H54 (cell line): ENCODE measurements at regions not wholly inside any gene's neighbourhood (a gene's known extent, or its start where the extent isn't known, plus 50 kb on each side); places are given as distances from the start of the nearest gene placed in this dataset.
"Not testable (repeated sequence)": the region's sequence is repeated elsewhere in the genome, so short reads cannot be mapped to it uniquely, and the experiment has no call there.

Source experiments
- DNase-seq: peaks from one replicate; pipeline ENCODE4 v3.0.0; 2011; ENCODE audit warnings: low spot score, mixed read lengths; ENCODE audit not compliant: insufficient read length
- FAIRE-seq: peaks from 3 replicates; lab custom pipeline; 2011; peaks lifted over from hg19 to GRCh38; lab: Jason Lieb, UNC
- POLR2A ChIP-seq: IDR thresholded peaks from 2 replicates; pipeline ENCODE4 v1.6.1; 2011; ENCODE audit warnings: low read depth, mild to moderate bottlenecking, low read length

GRCh38 chr14:55837467-55837866 lies 257.5 kb downstream of the KTN1 start:
- no peak for DNase-seq
- TF ChIP-seq POLR2A = no peak
- no peak for FAIRE-seq

- no peak for FAIRE-seq
- no peak for DNase-seq
- TF ChIP-seq POLR2A = no peak
Measured at GRCh38 chr14:55838529-55839052, 258.6 kb downstream of the KTN1 start.

- FAIRE-seq, DNase-seq: not testable (repeated sequence)
Measured at GRCh38 chr14:55839301-55839947, 259.4 kb downstream of the KTN1 start.

GRCh38 chr14:55840821-55841220 lies 260.8 kb downstream of the KTN1 start:
- FAIRE-seq (no peak), DNase-seq (no peak)
- no peak for TF ChIP-seq POLR2A

GRCh38 chr14:55841625-55842024 lies 261.6 kb downstream of the KTN1 start:
- TF ChIP-seq POLR2A = no peak
- FAIRE-seq (no peak), DNase-seq (no peak)

GRCh38 chr14:55843718-55844403 lies 263.9 kb downstream of the KTN1 start:
- TF ChIP-seq POLR2A = no peak
- FAIRE-seq (no peak), DNase-seq (no peak)

- DNase-seq (no peak), FAIRE-seq (no peak)
- no peak for TF ChIP-seq POLR2A
Measured at GRCh38 chr14:55845963-55846825, 266.2 kb downstream of the KTN1 start.

GRCh38 chr14:55846826-55847446 lies 266.9 kb downstream of the KTN1 start:
- FAIRE-seq (no peak), DNase-seq (no peak)
- no peak for TF ChIP-seq POLR2A

GRCh38 chr14:55847766-55848165 lies 267.8 kb downstream of the KTN1 start:
- no peak for TF ChIP-seq POLR2A
- FAIRE-seq (no peak), DNase-seq (no peak)

GRCh38 chr14:55848964-55849363 lies 269.0 kb downstream of the KTN1 start:
- no peak for FAIRE-seq

GRCh38 chr14:55849833-55850232 lies 268.4 kb upstream of the PELI2 start:
- no peak for DNase-seq
- TF ChIP-seq POLR2A = no peak
- FAIRE-seq = no peak

More at GRCh38 chr14:55848964-55849363, 269.0 kb downstream of the KTN1 start:
- no peak for DNase-seq
- no peak for TF ChIP-seq POLR2A

GRCh38 chr14:55850825-55851241 lies 267.4 kb upstream of the PELI2 start:
- TF ChIP-seq POLR2A = no peak
- FAIRE-seq (no peak), DNase-seq (no peak)

- no peak for DNase-seq
- no peak for TF ChIP-seq POLR2A
- no peak for FAIRE-seq
Measured at GRCh38 chr14:55851301-55851700, 266.9 kb upstream of the PELI2 start.

- no peak for TF ChIP-seq POLR2A
- FAIRE-seq = no peak
Measured at GRCh38 chr14:55851961-55852360, 266.2 kb upstream of the PELI2 start.

More at GRCh38 chr14:55851961-55852360, 266.2 kb upstream of the PELI2 start:
- no peak for DNase-seq
